HFFc6 (cell line): ENCODE measurements at regions not wholly inside any gene's neighbourhood (a gene's known extent, or its start where the extent isn't known, plus 50 kb on each side); places are given as distances from the start of the nearest gene placed in this dataset.
"Not testable (repeated sequence)": the region's sequence is repeated elsewhere in the genome, so short reads cannot be mapped to it uniquely, and the experiment has no call there.

Experiments
- DNase-seq: peaks from one replicate; pipeline ENCODE4 v3.0.0-alpha.2; 2018
- H3K27ac Mint-ChIP-seq: 2 replicates; pipeline ENCODE4 v1.8.0; 2020; ENCODE audit warnings: mild to moderate bottlenecking, mixed read lengths
- H3K27me3 Mint-ChIP-seq: 2 replicates; pipeline ENCODE4 v1.8.0; 2021; ENCODE audit warnings: mild to moderate bottlenecking, moderate library complexity, mixed read lengths; ENCODE audit not compliant: insufficient read depth
- H3K36me3 Mint-ChIP-seq: 2 replicates; pipeline ENCODE4 v1.8.0; 2021; ENCODE audit warnings: low read depth, mixed read lengths
- H3K4me1 Mint-ChIP-seq: 2 replicates; pipeline ENCODE4 v1.8.0; 2020; ENCODE audit warnings: low read depth, mixed read lengths
- H3K4me3 Mint-ChIP-seq: 2 replicates; pipeline ENCODE4 v1.8.0; 2020; ENCODE audit warnings: mild to moderate bottlenecking, moderate library complexity, mixed read lengths
- H3K9me3 Mint-ChIP-seq: 2 replicates; pipeline ENCODE4 v1.8.0; 2020; ENCODE audit warnings: mild to moderate bottlenecking, mixed read lengths
- CTCF ChIP-seq: fragments of 200-600 bp; sonication (generic); IDR thresholded peaks from 2 replicates; pipeline ENCODE4 v1.5.0; 2021; ENCODE audit warnings: antibody characterized with exemption, mild to moderate bottlenecking

DNA sequence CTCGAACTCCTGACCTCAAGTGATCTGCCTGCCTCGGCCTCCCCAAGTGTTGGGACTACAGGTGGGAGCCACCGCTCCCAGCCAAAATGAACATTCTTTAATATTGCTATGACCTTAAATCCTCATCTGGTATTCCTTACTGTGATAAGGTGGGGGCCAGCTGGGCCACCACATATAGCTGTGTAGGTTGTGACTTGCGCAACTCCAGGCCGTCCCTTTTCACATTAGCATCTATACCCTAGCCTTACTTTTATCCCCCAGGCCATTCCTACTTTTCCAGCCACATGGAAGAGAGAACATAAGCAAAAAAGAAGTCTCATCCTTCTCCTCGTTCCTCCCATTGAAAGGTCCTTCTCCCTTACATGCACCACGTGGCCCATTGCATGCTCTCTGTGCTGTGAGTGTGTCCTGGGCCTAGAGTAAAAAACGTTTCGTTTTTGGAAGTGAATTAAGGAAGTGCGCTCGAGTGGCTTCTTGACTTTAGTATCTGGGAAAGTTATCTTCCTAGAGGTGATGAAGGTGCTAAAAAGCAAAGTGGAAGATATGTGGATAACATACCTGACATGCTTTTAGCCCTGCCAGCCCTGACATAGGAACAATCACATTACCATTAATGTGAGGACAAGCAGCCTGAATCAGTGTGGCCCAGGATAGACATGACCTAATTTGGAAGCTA, 56.8 kb upstream of the KIF13A start:
- H3K4me1 Mint-ChIP-seq: peaks cover 50% of the 10 kb centered on the region

GRCh38 chr6:18042536-18043145, 55.2 kb upstream of the KIF13A start:
- Mint-ChIP-seq H3K27me3 (peaks cover 3% of the 10 kb centered on the region), H3K27ac (peak overlapping the region; percentile 88), H3K36me3 (no peaks in the 10 kb centered on the region), H3K9me3 (no peaks in the 10 kb centered on the region), H3K4me3 (peak overlapping the region; percentile 67), H3K4me1 (peaks cover 55% of the 10 kb centered on the region)
- DNase-seq: no peak
- no peak for TF ChIP-seq CTCF

More for the DNA sequence above, 56.8 kb upstream of the KIF13A start:
- Mint-ChIP-seq H3K27ac (peak overlapping the region; percentile 68), H3K9me3 (no peaks in the 10 kb centered on the region), H3K36me3 (no peaks in the 10 kb centered on the region), H3K4me3 (no peak overlapping the region), H3K27me3 (peaks cover 3% of the 10 kb centered on the region)
- no peak for TF ChIP-seq CTCF
- DNase-seq: no peak

DNA sequence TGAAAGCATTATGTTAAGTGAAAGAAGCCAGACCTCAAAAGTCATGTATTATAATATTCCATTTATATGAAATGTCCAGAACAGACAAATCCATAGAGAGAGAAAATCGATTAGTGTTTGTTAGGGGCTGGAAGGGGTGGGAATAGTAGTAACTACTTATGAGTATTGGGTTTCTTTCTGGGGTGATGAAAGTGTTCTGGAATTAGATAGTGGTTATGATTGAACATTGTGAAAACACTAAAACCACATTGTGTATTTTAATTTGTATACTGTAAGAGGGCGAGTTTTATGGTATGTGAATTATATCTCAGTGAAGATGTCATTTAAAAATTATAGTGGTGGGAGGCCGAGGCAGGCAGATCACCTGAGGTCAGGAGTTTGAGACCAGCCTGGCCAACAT, 52.0 kb upstream of the KIF13A start:
- H3K27me3 Mint-ChIP-seq: peaks cover 2% of the 10 kb centered on the region; the same call in 1 of the 2 replicates

DNA sequence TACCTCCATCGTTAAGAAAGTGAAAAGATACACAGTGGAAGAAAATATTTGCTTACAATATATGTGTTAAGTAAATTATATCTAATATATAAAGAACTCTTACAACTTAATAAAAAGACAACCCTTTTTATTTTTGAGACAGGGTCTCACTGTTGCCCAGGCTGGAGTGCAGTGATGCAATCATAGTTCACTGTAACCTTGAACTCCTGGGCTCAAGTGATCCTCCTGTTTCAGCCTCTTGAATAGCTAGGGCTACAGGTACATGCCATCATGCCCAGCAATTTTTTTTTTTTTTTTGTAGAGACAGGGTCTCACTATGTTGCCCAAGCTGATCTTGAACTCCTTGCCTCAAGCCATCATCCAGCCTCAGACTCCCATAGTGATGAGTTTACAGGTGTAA, 50.8 kb upstream of the KIF13A start:
- DNase-seq, H3K27me3 Mint-ChIP-seq, H3K9me3 Mint-ChIP-seq, H3K4me3 Mint-ChIP-seq, H3K36me3 Mint-ChIP-seq, H3K27ac Mint-ChIP-seq: not testable (repeated sequence)
- peaks cover 35% of the 10 kb centered on the region for H3K4me1 Mint-ChIP-seq

More for the DNA sequence above, 52.0 kb upstream of the KIF13A start:
- Mint-ChIP-seq H3K4me3 (no peak overlapping the region), H3K27ac (peak overlapping the region; percentile 62), H3K36me3 (no peaks in the 10 kb centered on the region), H3K4me1 (peaks cover 46% of the 10 kb centered on the region), H3K9me3 (no peaks in the 10 kb centered on the region)
- DNase-seq: no peak
- no peak for TF ChIP-seq CTCF
